Ectodermal cell (in vitro differentiated cells): ENCODE measurements at regions not wholly inside any gene's neighbourhood (a gene's known extent, or its start where the extent isn't known, plus 50 kb on each side); places are given as distances from the start of the nearest gene placed in this dataset.
"Not testable (repeated sequence)": the region's sequence is repeated elsewhere in the genome, so short reads cannot be mapped to it uniquely, and the experiment has no call there.

Experiments
- H3K27ac ChIP-seq: 2 replicates; pipeline ENCODE4 v1.7.0; 2013; ENCODE audit warnings: mild to moderate bottlenecking, low read depth, low read length; ENCODE audit not compliant: insufficient read depth, poor library complexity, severe bottlenecking
- H3K27me3 ChIP-seq: 2 replicates; pipeline ENCODE4 v1.7.0; 2013; ENCODE audit warnings: mild to moderate bottlenecking, low read length; ENCODE audit not compliant: insufficient read depth, control insufficient read depth, poor library complexity, severe bottlenecking
- H3K36me3 ChIP-seq: one replicate; pipeline ENCODE4 v1.7.0; 2013; ENCODE audit warnings: low read length; ENCODE audit not compliant: control insufficient read depth, insufficient read depth
- H3K4me1 ChIP-seq: one replicate; pipeline ENCODE4 v1.7.0; 2013; ENCODE audit warnings: low read length; ENCODE audit not compliant: control insufficient read depth, insufficient read depth
- H3K4me3 ChIP-seq: 2 replicates; pipeline ENCODE4 v1.7.0; 2013; ENCODE audit warnings: low read depth, low read length, control low read depth; ENCODE audit not compliant: insufficient read depth
- H3K9me3 ChIP-seq: 2 replicates; pipeline ENCODE4 v1.7.0; 2013; ENCODE audit warnings: mild to moderate bottlenecking, low read length, moderate library complexity; ENCODE audit not compliant: control insufficient read depth
- WGBS, 2 experiments: methylation state at CpG; one replicate each; pipeline ENCODE4 v1.1.7; 2013; ENCODE audit warnings: missing lambda C conversion rate in 2 of 2; 5-methylcytosine and 5-hydroxymethylcytosine counted together

DNA sequence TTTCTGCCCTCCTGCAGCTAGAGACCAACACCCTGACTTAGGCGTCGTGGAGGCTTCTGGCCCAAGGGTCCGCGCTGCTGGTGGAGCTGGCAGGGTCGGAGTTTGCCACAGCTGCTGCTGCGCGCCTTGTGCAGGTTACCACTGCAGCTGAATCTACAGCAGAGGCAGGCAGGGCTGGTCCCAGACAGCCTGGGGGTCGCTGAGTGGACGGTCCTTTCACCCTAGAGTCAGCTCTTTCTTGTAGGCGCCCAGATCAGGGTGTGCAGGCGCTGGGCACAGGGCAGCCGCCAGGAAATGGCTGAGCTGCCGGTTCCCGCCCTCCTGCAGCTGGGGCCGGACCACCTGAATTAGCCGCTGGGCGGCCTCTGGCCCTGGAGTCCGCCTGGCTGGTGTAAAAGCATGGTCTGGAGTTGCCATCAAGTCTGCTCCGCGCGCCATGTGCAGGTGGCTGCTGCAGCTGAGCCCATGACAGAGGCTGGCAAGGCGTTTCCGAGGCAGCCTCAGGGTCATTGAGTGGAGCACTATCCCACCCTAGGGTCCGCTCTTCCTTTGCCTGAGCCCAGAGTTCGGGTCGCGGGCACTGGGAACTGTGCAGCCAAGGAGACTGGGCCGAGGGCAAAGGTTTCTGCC lies 144.3 kb downstream of the CCDC74A start:
- WGBS, 2 experiments: 84 to 85% methylated on average over 28 of the region's 28 CpGs
- H3K4me3 ChIP-seq: not testable (repeated sequence)

DNA sequence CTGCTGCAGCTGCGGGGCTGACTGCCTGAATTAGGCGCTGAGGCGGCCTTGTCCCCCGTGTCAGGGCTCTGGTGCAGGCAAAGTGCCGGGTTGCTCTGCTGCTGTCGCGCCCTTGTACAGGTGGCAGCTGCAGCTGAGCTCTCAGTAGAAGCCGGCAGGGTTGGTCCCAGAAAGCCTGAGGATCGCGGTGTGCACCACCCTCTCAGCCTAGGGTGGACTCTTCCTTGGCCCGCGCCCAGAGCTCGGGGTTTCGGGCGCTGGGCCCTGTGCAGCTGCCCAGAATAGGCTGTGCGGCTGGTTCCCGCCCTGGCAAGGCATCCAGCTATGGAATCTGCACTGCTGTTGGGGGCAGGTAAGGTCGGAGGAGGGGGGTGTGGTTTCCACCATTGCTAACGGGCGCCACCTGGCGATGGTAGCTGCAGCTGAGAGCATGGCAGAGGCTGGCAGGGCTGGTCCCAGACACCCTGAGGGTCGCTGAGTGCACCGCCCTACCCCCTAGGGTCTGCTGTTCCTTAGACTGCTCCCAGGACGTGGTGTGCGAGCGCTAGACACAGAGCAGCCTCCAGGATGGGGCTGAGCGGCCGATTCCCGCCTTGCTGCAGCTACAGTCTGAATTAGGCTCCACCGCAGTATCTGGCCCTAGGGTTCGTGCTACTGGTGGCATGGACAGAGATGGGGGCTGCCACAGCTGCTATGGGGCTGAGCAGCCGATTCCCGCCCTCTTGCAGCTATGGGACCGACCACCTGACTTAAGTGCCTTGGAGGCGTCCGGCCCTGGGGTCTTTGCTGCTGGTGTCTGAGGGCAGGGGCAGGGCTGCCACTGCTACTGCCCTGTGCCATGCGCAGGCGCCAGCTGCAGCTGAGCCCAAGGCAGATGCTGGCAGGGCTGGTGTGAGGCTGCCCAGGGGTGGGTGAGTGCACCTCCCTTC lies 145.0 kb downstream of the CCDC74A start:
- Histone ChIP-seq H3K4me3 (peak overlapping the region; percentile 42), H3K27me3 (peaks cover 37% of the 10 kb centered on the region)
- not testable (repeated sequence) for H3K36me3 ChIP-seq, H3K4me1 ChIP-seq, H3K9me3 ChIP-seq, H3K27ac ChIP-seq
- 24 to 25% methylated on average over 38 of the region's 38 CpGs for WGBS, 2 experiments

More for the DNA sequence above, 144.3 kb downstream of the CCDC74A start:
- H3K27me3 ChIP-seq: peaks cover 37% of the 10 kb centered on the region
- not testable (repeated sequence) for H3K27ac ChIP-seq, H3K4me1 ChIP-seq, H3K36me3 ChIP-seq, H3K9me3 ChIP-seq

DNA sequence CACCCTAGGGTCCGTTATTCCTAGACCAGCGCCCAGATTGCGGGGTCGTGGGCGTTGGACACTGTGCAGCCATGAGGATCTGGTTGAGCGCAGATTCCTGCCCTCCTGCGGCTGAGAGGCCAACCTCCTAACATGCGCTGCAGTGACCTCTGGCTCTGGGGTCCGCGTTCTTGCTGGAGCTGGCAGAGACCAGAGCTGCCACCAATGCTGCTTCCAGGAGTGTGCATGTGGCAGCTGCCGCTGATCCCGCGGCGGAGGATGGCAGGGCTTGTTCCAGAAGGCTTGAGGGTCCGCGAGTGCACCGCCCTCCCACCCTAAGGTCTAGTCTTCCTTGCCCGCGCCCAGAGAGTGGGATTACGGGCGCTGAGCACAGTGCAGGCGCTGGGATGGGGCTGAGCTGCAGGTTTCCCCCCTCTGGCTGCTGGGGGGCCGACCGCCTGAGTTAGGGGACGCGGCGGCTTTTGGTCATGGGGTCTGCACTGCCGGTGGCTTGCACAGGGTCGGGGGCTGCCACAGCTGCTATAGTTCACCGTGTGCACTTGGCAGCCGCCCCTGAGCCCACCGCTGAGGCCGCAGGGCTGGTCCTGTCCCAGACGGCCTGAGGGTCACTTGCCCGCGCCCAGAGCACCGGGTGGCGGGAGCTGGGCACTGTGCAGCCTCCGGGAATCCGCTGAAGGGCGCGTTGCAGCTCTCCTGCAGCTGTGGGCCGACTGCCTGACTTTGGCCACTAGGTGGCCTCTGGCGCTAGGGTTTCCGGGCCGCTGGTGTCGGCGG lies 145.9 kb downstream of the CCDC74A start:
- Histone ChIP-seq H3K4me1 (peaks cover 7% of the 10 kb centered on the region), H3K9me3 (no peaks in the 10 kb centered on the region), H3K27me3 (peaks cover 37% of the 10 kb centered on the region), H3K27ac (no peak overlapping the region), H3K4me3 (peak overlapping the region; percentile 42), H3K36me3 (no peaks in the 10 kb centered on the region)
- 6 to 7% methylated on average over 48 of the region's 48 CpGs for whole genome bisulfite sequencing, 2 experiments

DNA sequence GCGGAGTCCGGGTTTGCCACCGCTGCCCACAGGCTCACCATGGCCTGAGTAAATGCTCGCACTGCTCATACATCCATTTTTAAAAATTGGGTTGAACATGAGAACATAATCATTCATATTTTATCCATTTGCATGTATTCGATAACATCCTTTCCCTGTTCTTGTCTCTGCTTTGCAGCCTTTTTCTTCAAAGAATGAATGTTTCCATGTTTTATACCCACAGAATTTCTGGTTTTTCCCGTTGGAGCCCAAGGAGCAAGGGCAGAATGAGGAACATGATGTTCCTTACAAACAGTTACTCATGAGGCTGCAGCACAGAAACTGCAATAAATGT lies 146.5 kb downstream of the CCDC74A start:
- H3K27me3 ChIP-seq: peaks cover 37% of the 10 kb centered on the region
- 11 to 21% methylated on average over 6 of the region's 6 CpGs for WGBS, 2 experiments
- peaks cover 7% of the 10 kb centered on the region for H3K4me1 ChIP-seq
- H3K9me3 ChIP-seq: no peaks in the 10 kb centered on the region
- H3K27ac ChIP-seq: no peak overlapping the region
- H3K36me3 ChIP-seq: no peaks in the 10 kb centered on the region
- no peak overlapping the region for H3K4me3 ChIP-seq

DNA sequence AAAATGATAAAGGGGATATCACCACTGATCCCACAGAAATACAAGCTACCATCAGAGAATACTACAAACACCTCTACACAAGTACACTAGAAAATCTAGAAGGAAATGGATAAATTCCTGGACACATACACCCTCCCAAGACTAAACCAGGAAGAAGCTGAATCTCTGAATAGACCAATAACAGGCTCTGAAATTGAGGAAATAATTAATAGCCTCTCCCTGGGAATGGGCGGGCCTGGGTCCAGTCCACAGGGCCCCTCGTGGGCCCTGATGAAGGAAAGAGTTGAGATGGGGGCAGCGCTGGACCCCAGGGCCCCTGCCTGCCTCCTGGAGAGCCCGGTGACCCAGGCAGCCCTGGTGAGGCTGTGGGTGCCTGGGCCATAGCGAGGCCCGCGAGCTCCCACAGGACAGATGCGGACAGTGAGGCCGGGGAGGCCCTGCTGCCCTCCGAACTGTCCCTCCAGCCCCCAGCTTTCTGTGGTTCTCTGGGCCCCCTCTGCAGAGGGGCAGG lies 154.0 kb downstream of the CCDC74A start:
- H3K9me3 ChIP-seq, H3K4me1 ChIP-seq, H3K36me3 ChIP-seq, H3K27ac ChIP-seq, H3K27me3 ChIP-seq: not testable (repeated sequence)
- H3K4me3 ChIP-seq: peak overlapping the region; percentile 69
- 69 to 80% methylated on average over 10 of the region's 10 CpGs for WGBS, 2 experiments

DNA sequence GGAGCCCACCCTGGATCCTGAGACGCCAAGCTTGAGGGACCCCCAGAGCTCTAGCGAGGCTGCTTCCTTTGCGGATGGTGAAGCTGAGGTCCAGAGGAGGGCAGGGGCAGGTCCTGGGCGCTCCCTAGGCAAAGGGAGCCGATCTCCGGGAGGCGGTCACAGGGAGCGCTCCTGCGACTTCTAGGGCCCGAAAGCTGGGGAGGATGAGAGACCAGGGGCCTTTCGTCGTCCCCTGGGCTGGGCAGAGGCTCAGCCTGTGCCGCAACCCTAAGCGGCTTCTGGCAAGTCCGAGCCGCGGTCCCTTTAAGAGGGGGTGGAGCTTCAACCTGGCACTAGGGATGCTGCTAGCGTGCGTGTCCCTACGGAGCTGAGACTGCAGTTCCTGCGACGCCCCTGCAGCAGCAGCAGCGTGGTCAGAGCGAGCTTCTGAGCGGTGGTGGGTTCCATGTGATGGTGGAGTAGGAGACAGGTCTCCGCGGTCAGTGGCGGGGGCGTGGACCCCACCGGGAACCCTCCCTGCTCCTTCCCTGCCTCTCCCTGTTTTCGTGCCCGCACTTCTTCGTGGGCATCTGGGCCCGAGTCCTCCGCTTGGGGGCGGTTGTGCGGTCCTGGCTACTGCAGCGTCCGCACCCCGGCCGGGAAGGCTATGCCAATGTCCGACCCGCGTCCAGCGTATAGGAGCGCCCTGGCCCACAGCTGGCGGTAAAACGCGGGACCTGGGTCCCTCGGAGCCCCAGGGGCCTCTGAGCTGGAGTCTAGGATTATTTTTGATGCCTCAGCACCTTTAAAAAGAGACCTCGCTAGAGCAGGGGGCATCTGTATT lies 154.6 kb downstream of the CCDC74A start:
- no peaks in the 10 kb centered on the region for H3K4me1 ChIP-seq
- H3K4me3 ChIP-seq: peak overlapping the region; percentile 69
- no peaks in the 10 kb centered on the region for H3K9me3 ChIP-seq
- 2 to 3% methylated on average over 51 of the region's 51 CpGs for WGBS, 2 experiments
- H3K36me3 ChIP-seq: no peaks in the 10 kb centered on the region
- no peak overlapping the region for H3K27ac ChIP-seq
- no peaks in the 10 kb centered on the region for H3K27me3 ChIP-seq

DNA sequence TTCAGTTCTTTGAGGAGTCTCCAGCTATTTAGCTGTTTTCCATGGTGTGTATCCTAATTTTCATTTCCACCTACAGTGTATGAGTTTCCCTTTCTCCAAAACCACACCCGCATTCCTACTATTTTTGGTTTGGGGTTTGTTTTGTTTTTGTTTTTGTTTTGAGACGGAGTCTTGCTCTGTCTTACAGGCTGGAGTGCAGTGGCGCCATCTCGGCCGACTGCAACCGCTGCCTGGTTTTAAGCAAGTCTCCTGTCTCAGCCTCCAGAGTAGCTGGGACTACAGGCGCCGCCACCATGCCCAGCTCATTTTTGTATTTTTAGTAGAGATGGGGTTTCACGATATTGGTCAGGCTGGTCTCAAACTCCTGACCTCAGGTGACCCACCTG lies 155.2 kb downstream of the CCDC74A start:
- not testable (repeated sequence) for H3K36me3 ChIP-seq, H3K4me1 ChIP-seq, H3K27me3 ChIP-seq, H3K9me3 ChIP-seq, H3K27ac ChIP-seq
- peak overlapping the region; percentile 69 for H3K4me3 ChIP-seq
- WGBS, 2 experiments: 3 to 11% methylated on average over 8 to 9 of the region's 9 CpGs

DNA sequence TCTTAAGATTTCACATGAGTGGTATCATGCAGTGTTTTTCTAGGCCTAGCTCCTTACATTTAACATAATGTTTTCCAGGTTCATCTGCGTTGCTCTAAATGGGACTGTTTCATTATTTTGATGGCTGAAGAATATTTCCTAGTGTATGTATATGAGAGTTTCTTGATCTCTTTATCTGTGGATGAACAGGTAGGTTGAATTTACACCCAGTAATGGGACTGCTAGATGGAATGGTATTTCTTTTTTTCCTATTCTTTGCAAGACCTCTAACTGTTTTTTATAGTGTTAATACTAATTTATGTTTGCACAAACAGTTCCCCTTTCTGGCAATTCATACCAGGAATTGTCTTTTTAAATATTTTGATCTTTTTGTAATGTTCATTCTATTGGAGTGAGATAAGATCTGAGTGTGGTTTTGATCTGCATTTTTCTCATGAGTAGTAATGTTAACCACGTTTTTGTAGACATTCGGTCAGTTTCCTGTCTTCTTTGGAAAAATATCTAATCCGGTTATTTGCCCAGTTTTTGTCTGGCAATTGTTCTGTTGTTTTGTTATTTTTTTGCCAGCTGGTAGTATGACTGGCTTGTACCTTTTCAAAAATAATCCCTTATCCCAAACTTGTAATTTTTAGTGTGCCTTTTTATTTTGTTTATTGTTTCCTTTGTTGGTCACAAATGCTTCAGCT lies 157.1 kb downstream of the CCDC74A start:
- WGBS, 2 experiments: 97 to 98% methylated on average over 4 of the region's 4 CpGs
- H3K4me1 ChIP-seq, H3K9me3 ChIP-seq, H3K27ac ChIP-seq, H3K36me3 ChIP-seq, H3K4me3 ChIP-seq, H3K27me3 ChIP-seq: not testable (repeated sequence)

DNA sequence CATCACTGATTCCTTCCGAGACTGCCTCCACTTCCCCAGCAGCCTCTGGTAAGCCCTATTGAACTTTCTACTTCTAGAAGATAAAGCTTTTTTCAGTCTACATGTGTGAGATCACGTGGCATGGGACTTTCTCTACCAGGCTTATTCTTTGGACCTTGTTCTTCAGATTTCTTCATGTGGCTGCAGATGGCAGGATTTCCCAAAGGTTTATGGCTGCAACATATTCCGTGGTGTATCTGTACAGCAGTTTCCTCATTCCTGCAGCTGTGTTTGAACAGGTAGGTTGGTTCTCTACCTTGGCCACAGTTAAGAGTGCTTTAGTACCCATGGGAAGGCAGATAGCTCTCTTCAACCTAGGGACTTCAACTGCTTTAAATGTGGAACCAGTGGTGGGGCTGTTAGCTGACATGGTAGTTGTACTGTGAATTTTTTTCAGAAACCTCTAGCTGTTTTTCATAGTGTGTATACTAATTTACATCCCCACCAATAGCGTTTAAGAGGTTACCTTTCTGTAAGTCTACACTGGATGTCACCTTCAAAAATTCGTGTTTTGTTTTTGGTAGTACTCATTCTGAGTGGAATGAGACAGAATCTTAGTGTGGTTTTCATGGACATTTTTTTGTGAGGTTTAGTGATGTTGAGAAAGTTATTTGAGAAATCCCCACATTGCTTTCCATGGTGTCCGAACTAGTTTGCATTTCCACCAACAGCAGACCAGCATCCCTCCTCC lies 158.6 kb downstream of the CCDC74A start:
- H3K4me1 ChIP-seq, H3K4me3 ChIP-seq, H3K9me3 ChIP-seq, H3K27ac ChIP-seq, H3K27me3 ChIP-seq: not testable (repeated sequence)
- 79 to 87% methylated on average over 4 of the region's 6 CpGs for WGBS, 2 experiments
- peaks cover 10% of the 10 kb centered on the region for H3K36me3 ChIP-seq
